Endodermal cell (in vitro differentiated cells): ENCODE measurements at regions not wholly inside any gene's neighbourhood (a gene's known extent, or its start where the extent isn't known, plus 50 kb on each side); places are given as distances from the start of the nearest gene placed in this dataset.

Experiments used
- DNase-seq: peaks from one replicate; pipeline ENCODE4 v3.0.0-alpha.2; 2017
- H3K27ac ChIP-seq: 2 replicates; pipeline ENCODE4 v1.5.1; 2013; ENCODE audit warnings: mild to moderate bottlenecking, low read depth, low read length, moderate library complexity
- H3K27me3 ChIP-seq: 2 replicates; pipeline ENCODE4 v1.6.1; 2013; ENCODE audit warnings: mild to moderate bottlenecking, low read length, moderate library complexity; ENCODE audit not compliant: insufficient read depth, control insufficient read depth, poor library complexity, severe bottlenecking
- H3K36me3 ChIP-seq: 2 replicates; pipeline ENCODE4 v1.7.0; 2013; ENCODE audit warnings: mild to moderate bottlenecking, low read length, moderate library complexity; ENCODE audit not compliant: control insufficient read depth, insufficient read depth
- H3K4me1 ChIP-seq: one replicate; pipeline ENCODE4 v1.7.0; 2013; ENCODE audit warnings: low read length; ENCODE audit not compliant: control insufficient read depth, insufficient read depth
- H3K4me3 ChIP-seq: 2 replicates; pipeline ENCODE4 v1.5.1; 2013; ENCODE audit warnings: mild to moderate bottlenecking, low read length, moderate library complexity
- H3K9ac ChIP-seq: 2 replicates; pipeline ENCODE4 v1.6.1; 2013; ENCODE audit warnings: mild to moderate bottlenecking, low read length, moderate library complexity; ENCODE audit not compliant: poor library complexity, severe bottlenecking; ENCODE audit errors: extremely low read depth
- H3K9me3 ChIP-seq: 2 replicates; pipeline ENCODE4 v1.6.1; 2013; ENCODE audit warnings: mild to moderate bottlenecking, low read length, moderate library complexity; ENCODE audit not compliant: control insufficient read depth
- H3K27ac Mint-ChIP-seq: 2 replicates; pipeline ENCODE4 v1.8.0; 2020; ENCODE audit warnings: mixed read lengths
- H3K27me3 Mint-ChIP-seq: 2 replicates; pipeline ENCODE4 v1.8.0; 2021; ENCODE audit warnings: mild to moderate bottlenecking, mixed read lengths; ENCODE audit not compliant: insufficient read depth
- H3K36me3 Mint-ChIP-seq: 2 replicates; pipeline ENCODE4 v1.8.0; 2020; ENCODE audit warnings: low read depth, mixed read lengths
- H3K4me1 Mint-ChIP-seq: 2 replicates; pipeline ENCODE4 v1.8.0; 2020; ENCODE audit warnings: mixed read lengths
- H3K4me3 Mint-ChIP-seq: 2 replicates; pipeline ENCODE4 v1.8.0; 2020; ENCODE audit warnings: mild to moderate bottlenecking, moderate library complexity, mixed read lengths
- H3K9me3 Mint-ChIP-seq: 2 replicates; pipeline ENCODE4 v1.8.0; 2020; ENCODE audit warnings: mild to moderate bottlenecking, mixed read lengths
- CTCF ChIP-seq: fragments of 200-600 bp; sonication (generic); conservative IDR thresholded peaks from 2 replicates; pipeline ENCODE4 v1.5.0; 2021; ENCODE audit warnings: antibody characterized with exemption, mild to moderate bottlenecking
- WGBS, 2 experiments: methylation state at CpG; one replicate each; pipeline versions ENCODE4 v1.1.5 to v1.1.7; 2013; ENCODE audit warnings: missing lambda C conversion rate in 2 of 2, mixed read lengths in 1 of 2; ENCODE audit not compliant: insufficient coverage in 1 of 2, insufficient read length in 1 of 2; 5-methylcytosine and 5-hydroxymethylcytosine counted together

- no peak overlapping the region for H3K27ac Mint-ChIP-seq
Measured at GRCh38 chr2:34251578-34251977, 652.5 kb upstream of the FAM98A start.

DNA sequence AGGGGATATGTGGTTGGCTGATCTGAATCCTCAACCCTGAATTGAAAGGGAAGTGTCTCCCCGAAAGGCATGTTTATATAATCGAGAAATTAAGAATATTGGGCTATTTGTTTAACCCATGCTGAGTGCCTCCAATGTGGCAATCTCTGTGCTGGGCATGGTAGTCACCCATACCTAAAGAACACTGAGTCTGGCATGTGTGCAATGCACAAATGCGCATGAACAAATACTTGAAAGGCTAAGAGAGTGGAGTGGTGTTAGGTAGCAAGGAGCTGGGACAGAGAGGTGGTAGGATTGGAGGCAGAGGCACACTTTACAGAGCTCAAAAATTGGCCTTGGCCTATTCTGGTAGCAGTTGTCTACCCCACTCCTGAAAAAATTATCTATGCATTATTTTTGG, 645.1 kb upstream of the FAM98A start:
- 92% methylated on average over 2 to 3 of the region's 3 CpGs for WGBS, 2 experiments
- H3K4me3 Mint-ChIP-seq = no peak overlapping the region
- peaks cover 2% of the 10 kb centered on the region for H3K9me3 Mint-ChIP-seq
- no peak for DNase-seq
- H3K27ac Mint-ChIP-seq = no peak overlapping the region
- no peaks in the 10 kb centered on the region for H3K9me3 ChIP-seq
- no peaks in the 10 kb centered on the region for H3K36me3 Mint-ChIP-seq
- no peaks in the 10 kb centered on the region for H3K27me3 ChIP-seq
- no peak overlapping the region for H3K9ac ChIP-seq
- no peak overlapping the region for H3K27ac ChIP-seq
- no peaks in the 10 kb centered on the region for H3K4me1 ChIP-seq
- H3K27me3 Mint-ChIP-seq = no peaks in the 10 kb centered on the region
- H3K4me1 Mint-ChIP-seq = peaks cover 18% of the 10 kb centered on the region
- H3K4me3 ChIP-seq = no peak overlapping the region
- H3K36me3 ChIP-seq = no peaks in the 10 kb centered on the region
- no peak for TF ChIP-seq CTCF

More at GRCh38 chr2:34251578-34251977, 652.5 kb upstream of the FAM98A start:
- DNase-seq = no peak
- H3K27ac ChIP-seq = no peak overlapping the region
- no peak for TF ChIP-seq CTCF
- no peak overlapping the region for H3K9ac ChIP-seq
- H3K4me3 ChIP-seq = no peak overlapping the region
- H3K27me3 ChIP-seq = no peaks in the 10 kb centered on the region
- Mint-ChIP-seq H3K36me3 (no peaks in the 10 kb centered on the region), H3K4me1 (peaks cover 4% of the 10 kb centered on the region), H3K9me3 (no peaks in the 10 kb centered on the region), H3K4me3 (no peak overlapping the region), H3K27me3 (no peaks in the 10 kb centered on the region)
- H3K4me1 ChIP-seq = peaks cover 5% of the 10 kb centered on the region
- no peaks in the 10 kb centered on the region for H3K36me3 ChIP-seq
- no peaks in the 10 kb centered on the region for H3K9me3 ChIP-seq

GRCh38 chr2:34242763-34243123, 643.6 kb upstream of the FAM98A start:
- H3K36me3 ChIP-seq = no peaks in the 10 kb centered on the region
- no peak for DNase-seq
- no peaks in the 10 kb centered on the region for H3K4me1 ChIP-seq
- H3K27ac ChIP-seq = no peak overlapping the region
- no peaks in the 10 kb centered on the region for H3K27me3 ChIP-seq
- no peak for TF ChIP-seq CTCF
- H3K9me3 ChIP-seq = peaks cover 13% of the 10 kb centered on the region
- Mint-ChIP-seq H3K4me1 (peaks cover 18% of the 10 kb centered on the region), H3K27ac (no peak overlapping the region), H3K4me3 (no peak overlapping the region), H3K36me3 (peaks cover 5% of the 10 kb centered on the region), H3K9me3 (peaks cover 14% of the 10 kb centered on the region), H3K27me3 (no peaks in the 10 kb centered on the region)
- no peak overlapping the region for H3K4me3 ChIP-seq
- 57% methylated on average over 3 of the region's 3 CpGs; no CpG with 5 or more reads in 1 of the 2 experiments for WGBS, 2 experiments
- H3K9ac ChIP-seq = no peak overlapping the region
